GM12878 (cell line): ENCODE measurements at regions not wholly inside any gene's neighbourhood (a gene's known extent, or its start where the extent isn't known, plus 50 kb on each side); places are given as distances from the start of the nearest gene placed in this dataset.

Experiments
- ATAC-seq: fragments of 200-7000 bp; cut with Tn5 transposase; 3 replicates; pipeline ENCODE4 v1.9.1; 2020; ENCODE audit warnings: mild to moderate bottlenecking, moderate library complexity
- BruUV-seq: library from RNA; stranded (reverse); fragments of 400-500 nt; replicated peaks from 2 replicates; lab custom pipeline; 2021; lab: Mats Ljungman, UMichigan
- CTCF ChIA-PET: fragments of 300-600 bp; sonication (Branson Sonifier 250); formaldehyde crosslinking; extraction: SDS; loops from one replicate; lab custom pipeline; 2021; ENCODE audit warnings: inconsistent platforms; lab: Yijun Ruan, JAX
- POLR2A ChIA-PET: fragments of 350-600 bp; formaldehyde crosslinking; extraction: SDS; loops from one replicate; lab custom pipeline; 2021; ENCODE audit warnings: inconsistent platforms; lab: Charles Lee
- RAD21 ChIA-PET: fragments of 300-600 bp; sonication (Branson Sonifier 250); formaldehyde crosslinking; loops from one replicate; lab custom pipeline; 2023; ENCODE audit warnings: antibody characterized with exemption; ENCODE audit not compliant: unreplicated experiment; lab: Charles Lee
- SMC1A ChIA-PET: fragments of 300-600 bp; sonication (Branson Sonifier 250); formaldehyde crosslinking; loops from one replicate; lab custom pipeline; 2023; ENCODE audit not compliant: unreplicated experiment, uncharacterized antibody; lab: Charles Lee
- DNase-seq: peaks from one replicate; pipeline ENCODE4 v3.0.0-alpha.2; 2011; ENCODE audit warnings: low read depth, low spot score
- FAIRE-seq: peaks from 3 replicates; lab custom pipeline; 2011; peaks lifted over from hg19 to GRCh38; lab: Jason Lieb, UNC
- H2AFZ ChIP-seq: 2 replicates; pipeline ENCODE4 v1.6.0; 2011; ENCODE audit warnings: low read depth, low read length, control low read depth; ENCODE audit not compliant: control insufficient read depth
- H3K27ac ChIP-seq: 2 replicates; pipeline ENCODE4 v1.5.1; 2011; ENCODE audit warnings: control low read depth; ENCODE audit not compliant: control insufficient read depth, insufficient read depth
- H3K27me3 ChIP-seq, 2 experiments: replicated peaks in 1 of 2; 2 replicates each; pipeline versions ENCODE4 v1.6.0 to v1.6.1; 2011; ENCODE audit warnings: low read length in 1 of 2; ENCODE audit not compliant: control insufficient read depth in 2 of 2, insufficient read depth in 2 of 2
- H3K36me3 ChIP-seq, 2 experiments: 2 replicates each; pipeline ENCODE4 v1.5.1; 2011; ENCODE audit warnings: low read length in 1 of 2; ENCODE audit not compliant: control insufficient read depth in 2 of 2, insufficient read depth in 2 of 2
- H3K4me1 ChIP-seq: 2 replicates; pipeline ENCODE4 v1.6.1; 2011; ENCODE audit warnings: mild to moderate bottlenecking, low read length, moderate library complexity, mixed read lengths; ENCODE audit not compliant: control insufficient read depth, insufficient read depth
- H3K4me2 ChIP-seq: 2 replicates; pipeline ENCODE4 v1.6.0; 2011; ENCODE audit warnings: control low read depth; ENCODE audit not compliant: control insufficient read depth, insufficient read depth
- H3K4me3 ChIP-seq: fragments of 200-600 bp; sonication (generic); 2 replicates; pipeline ENCODE4 v1.5.1; 2016
- H3K79me2 ChIP-seq: 2 replicates; pipeline ENCODE4 v1.6.0; 2011; ENCODE audit warnings: low read length; ENCODE audit not compliant: control insufficient read depth, insufficient read depth
- H3K9ac ChIP-seq: 2 replicates; pipeline ENCODE4 v1.8.0; 2011; ENCODE audit warnings: low read length, control low read depth, mixed read lengths; ENCODE audit not compliant: control insufficient read depth, insufficient read depth
- H3K9me3 ChIP-seq: replicated peaks from 3 replicates; pipeline ENCODE4 v1.5.1; 2011; ENCODE audit warnings: mild to moderate bottlenecking, low read length; ENCODE audit not compliant: control insufficient read depth, insufficient read depth
- H4K20me1 ChIP-seq: 2 replicates; pipeline ENCODE4 v1.6.0; 2011; ENCODE audit not compliant: control insufficient read depth, insufficient read depth
- FOXM1 ChIP-seq: IDR thresholded peaks from 2 replicates; pipeline ENCODE4 v1.6.1; 2012; ENCODE audit warnings: low read depth, mild to moderate bottlenecking, inconsistent platforms, low read length, moderate library complexity
- KDM1A ChIP-seq: fragments of 200-600 bp; sonication (generic); IDR thresholded peaks from 2 replicates; pipeline ENCODE4 v1.6.1; 2016; ENCODE audit warnings: borderline replicate concordance
- NBN ChIP-seq: fragments of 450-650 bp; IDR thresholded peaks from 2 replicates; pipeline ENCODE4 v1.6.1; 2016
- POLR2A ChIP-seq: IDR thresholded peaks from 2 replicates; pipeline ENCODE4 v1.6.1; 2011; ENCODE audit warnings: low read depth, mild to moderate bottlenecking, low read length
- TCF12 ChIP-seq: IDR thresholded peaks from 2 replicates; pipeline ENCODE4 v1.6.1; 2011; ENCODE audit warnings: low read depth, mild to moderate bottlenecking, low read length
- TCF7 ChIP-seq: IDR thresholded peaks from 2 replicates; pipeline ENCODE4 v1.6.1; 2014; ENCODE audit warnings: antibody characterized with exemption, borderline replicate concordance
- WGBS: methylation state at CpG from one replicate; pipeline ENCODE4 v1.1.6; 2016; ENCODE audit warnings: low lambda C conversion rate; ENCODE audit not compliant: insufficient replicate concordance, insufficient coverage; ENCODE audit errors: missing lambda C conversion rate; 5-methylcytosine and 5-hydroxymethylcytosine counted together
- in situ Hi-C: fragments of 300-500 bp; cut with MboI; formaldehyde crosslinking; loops from 9 replicates; pipeline ENCODE4 v1.14.3; 2018; ENCODE audit warnings: mixed read lengths
- intact Hi-C: fragments of 100-400 bp; cut with micrococcal nuclease; formaldehyde crosslinking; loops from one replicate; pipeline ENCODE4 v1.14.2; 2022; ENCODE audit not compliant: unreplicated experiment
- TF ChIP-seq, protein P1 (sequence below): IDR thresholded peaks from 2 replicates; pipeline ENCODE4 v1.6.1; 2012; ENCODE audit warnings: mild to moderate bottlenecking, low read depth, low read length
- TF ChIP-seq, protein P2 (sequence below): IDR thresholded peaks from 2 replicates; pipeline ENCODE4 v1.6.1; 2011; ENCODE audit warnings: borderline replicate concordance, low read depth, mild to moderate bottlenecking, moderate library complexity, low read length; ENCODE audit not compliant: insufficient read depth, poor library complexity, severe bottlenecking
- TF ChIP-seq, protein P3 (sequence below): fragments of 450-650 bp; formaldehyde crosslinking; IDR thresholded peaks from 2 replicates; pipeline ENCODE4 v1.4.0; 2022; ENCODE audit warnings: mild to moderate bottlenecking, moderate library complexity
- TF ChIP-seq, protein P4 (sequence below): fragments of 450-650 bp; IDR thresholded peaks from 2 replicates; pipeline ENCODE4 v1.6.1; 2017; ENCODE audit warnings: mild to moderate bottlenecking, moderate library complexity

DNA sequence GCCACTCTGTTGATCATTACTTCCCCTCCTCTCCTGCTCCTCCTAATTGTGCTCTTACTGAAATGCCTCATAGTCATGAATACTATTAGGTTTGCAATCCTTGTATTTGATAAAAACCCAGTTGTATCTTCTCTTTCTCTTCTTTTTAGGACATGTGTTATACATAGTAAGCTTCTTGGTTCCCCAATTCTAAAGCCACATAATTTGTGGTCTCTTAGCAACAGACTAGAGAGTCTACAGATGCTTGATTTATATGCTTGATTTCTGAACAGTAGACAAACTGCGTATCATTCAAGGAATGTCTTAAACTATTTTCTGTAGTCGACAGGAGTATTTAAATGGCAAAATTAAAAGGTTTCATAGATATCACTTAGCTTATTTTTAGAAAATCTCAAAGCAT lies 1598.9 kb downstream of the PLA2G4A start (continued):
- TF ChIP-seq, protein P1, sequence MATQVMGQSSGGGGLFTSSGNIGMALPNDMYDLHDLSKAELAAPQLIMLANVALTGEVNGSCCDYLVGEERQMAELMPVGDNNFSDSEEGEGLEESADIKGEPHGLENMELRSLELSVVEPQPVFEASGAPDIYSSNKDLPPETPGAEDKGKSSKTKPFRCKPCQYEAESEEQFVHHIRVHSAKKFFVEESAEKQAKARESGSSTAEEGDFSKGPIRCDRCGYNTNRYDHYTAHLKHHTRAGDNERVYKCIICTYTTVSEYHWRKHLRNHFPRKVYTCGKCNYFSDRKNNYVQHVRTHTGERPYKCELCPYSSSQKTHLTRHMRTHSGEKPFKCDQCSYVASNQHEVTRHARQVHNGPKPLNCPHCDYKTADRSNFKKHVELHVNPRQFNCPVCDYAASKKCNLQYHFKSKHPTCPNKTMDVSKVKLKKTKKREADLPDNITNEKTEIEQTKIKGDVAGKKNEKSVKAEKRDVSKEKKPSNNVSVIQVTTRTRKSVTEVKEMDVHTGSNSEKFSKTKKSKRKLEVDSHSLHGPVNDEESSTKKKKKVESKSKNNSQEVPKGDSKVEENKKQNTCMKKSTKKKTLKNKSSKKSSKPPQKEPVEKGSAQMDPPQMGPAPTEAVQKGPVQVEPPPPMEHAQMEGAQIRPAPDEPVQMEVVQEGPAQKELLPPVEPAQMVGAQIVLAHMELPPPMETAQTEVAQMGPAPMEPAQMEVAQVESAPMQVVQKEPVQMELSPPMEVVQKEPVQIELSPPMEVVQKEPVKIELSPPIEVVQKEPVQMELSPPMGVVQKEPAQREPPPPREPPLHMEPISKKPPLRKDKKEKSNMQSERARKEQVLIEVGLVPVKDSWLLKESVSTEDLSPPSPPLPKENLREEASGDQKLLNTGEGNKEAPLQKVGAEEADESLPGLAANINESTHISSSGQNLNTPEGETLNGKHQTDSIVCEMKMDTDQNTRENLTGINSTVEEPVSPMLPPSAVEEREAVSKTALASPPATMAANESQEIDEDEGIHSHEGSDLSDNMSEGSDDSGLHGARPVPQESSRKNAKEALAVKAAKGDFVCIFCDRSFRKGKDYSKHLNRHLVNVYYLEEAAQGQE, result no peak

DNA sequence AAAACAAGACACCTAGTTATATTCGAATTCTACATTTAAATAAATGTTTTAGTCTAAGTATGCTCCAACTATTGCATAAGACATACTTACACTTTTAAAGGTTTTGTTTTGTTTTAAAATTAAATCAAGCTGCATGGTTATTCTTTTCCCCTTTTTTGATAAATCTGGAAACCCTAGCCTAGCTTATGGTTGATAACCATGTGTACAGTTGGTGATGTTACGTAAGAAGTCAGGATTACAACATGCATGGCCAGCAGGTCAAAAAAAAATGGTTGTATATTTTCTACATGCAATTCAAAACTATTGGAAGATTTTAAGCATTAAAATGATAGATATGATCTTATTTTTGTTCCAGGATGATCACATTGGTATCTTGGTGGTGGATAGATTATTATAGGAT lies 1600.6 kb downstream of the PLA2G4A start:
- WGBS, result 5% methylated on average over 2 of the region's 2 CpGs
- CTCF ChIA-PET, result interaction anchor here (0.8 kb wide), 1 partner anchor 11 kb away, joined by 3 read pairs; no protein-coding TSS in a partner anchor

More for the DNA sequence above, 1600.6 kb downstream of the PLA2G4A start:
- TF ChIP-seq, protein P2, sequence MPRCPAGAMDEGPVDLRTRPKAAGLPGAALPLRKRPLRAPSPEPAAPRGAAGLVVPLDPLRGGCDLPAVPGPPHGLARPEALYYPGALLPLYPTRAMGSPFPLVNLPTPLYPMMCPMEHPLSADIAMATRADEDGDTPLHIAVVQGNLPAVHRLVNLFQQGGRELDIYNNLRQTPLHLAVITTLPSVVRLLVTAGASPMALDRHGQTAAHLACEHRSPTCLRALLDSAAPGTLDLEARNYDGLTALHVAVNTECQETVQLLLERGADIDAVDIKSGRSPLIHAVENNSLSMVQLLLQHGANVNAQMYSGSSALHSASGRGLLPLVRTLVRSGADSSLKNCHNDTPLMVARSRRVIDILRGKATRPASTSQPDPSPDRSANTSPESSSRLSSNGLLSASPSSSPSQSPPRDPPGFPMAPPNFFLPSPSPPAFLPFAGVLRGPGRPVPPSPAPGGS, result no peak
- TF ChIP-seq, protein P3, sequence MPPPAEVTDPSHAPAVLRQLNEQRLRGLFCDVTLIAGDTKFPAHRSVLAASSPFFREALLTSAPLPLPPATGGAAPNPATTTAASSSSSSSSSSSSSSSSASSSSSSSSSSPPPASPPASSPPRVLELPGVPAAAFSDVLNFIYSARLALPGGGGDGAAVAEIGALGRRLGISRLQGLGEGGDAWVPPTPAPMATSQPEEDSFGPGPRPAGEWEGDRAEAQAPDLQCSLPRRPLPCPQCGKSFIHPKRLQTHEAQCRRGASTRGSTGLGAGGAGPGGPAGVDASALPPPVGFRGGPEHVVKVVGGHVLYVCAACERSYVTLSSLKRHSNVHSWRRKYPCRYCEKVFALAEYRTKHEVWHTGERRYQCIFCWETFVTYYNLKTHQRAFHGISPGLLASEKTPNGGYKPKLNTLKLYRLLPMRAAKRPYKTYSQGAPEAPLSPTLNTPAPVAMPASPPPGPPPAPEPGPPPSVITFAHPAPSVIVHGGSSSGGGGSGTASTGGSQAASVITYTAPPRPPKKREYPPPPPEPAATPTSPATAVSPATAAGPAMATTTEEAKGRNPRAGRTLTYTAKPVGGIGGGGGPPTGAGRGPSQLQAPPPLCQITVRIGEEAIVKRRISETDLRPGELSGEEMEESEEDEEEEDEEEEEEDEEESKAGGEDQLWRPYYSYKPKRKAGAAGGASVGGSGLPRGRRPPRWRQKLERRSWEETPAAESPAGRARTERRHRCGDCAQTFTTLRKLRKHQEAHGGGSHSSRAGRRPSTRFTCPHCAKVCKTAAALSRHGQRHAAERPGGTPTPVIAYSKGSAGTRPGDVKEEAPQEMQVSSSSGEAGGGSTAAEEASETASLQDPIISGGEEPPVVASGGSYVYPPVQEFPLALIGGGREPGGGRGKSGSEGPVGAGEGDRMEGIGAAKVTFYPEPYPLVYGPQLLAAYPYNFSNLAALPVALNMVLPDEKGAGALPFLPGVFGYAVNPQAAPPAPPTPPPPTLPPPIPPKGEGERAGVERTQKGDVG, result no peak
- TF ChIP-seq TCF12, result no peak
- no peak for TF ChIP-seq POLR2A
- TF ChIP-seq, protein P4, sequence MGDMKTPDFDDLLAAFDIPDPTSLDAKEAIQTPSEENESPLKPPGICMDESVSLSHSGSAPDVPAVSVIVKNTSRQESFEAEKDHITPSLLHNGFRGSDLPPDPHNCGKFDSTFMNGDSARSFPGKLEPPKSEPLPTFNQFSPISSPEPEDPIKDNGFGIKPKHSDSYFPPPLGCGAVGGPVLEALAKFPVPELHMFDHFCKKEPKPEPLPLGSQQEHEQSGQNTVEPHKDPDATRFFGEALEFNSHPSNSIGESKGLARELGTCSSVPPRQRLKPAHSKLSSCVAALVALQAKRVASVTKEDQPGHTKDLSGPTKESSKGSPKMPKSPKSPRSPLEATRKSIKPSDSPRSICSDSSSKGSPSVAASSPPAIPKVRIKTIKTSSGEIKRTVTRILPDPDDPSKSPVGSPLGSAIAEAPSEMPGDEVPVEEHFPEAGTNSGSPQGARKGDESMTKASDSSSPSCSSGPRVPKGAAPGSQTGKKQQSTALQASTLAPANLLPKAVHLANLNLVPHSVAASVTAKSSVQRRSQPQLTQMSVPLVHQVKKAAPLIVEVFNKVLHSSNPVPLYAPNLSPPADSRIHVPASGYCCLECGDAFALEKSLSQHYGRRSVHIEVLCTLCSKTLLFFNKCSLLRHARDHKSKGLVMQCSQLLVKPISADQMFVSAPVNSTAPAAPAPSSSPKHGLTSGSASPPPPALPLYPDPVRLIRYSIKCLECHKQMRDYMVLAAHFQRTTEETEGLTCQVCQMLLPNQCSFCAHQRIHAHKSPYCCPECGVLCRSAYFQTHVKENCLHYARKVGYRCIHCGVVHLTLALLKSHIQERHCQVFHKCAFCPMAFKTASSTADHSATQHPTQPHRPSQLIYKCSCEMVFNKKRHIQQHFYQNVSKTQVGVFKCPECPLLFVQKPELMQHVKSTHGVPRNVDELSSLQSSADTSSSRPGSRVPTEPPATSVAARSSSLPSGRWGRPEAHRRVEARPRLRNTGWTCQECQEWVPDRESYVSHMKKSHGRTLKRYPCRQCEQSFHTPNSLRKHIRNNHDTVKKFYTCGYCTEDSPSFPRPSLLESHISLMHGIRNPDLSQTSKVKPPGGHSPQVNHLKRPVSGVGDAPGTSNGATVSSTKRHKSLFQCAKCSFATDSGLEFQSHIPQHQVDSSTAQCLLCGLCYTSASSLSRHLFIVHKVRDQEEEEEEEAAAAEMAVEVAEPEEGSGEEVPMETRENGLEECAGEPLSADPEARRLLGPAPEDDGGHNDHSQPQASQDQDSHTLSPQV, result no peak
- TF ChIP-seq TCF7, result no peak
- TF ChIP-seq FOXM1, result no peak
- TF ChIP-seq NBN, result no peak
- no peak for TF ChIP-seq KDM1A
- no peaks in the 10 kb centered on the region for H4K20me1 ChIP-seq
- H3K9me3 ChIP-seq, result no peaks in the 10 kb centered on the region
- H3K4me2 ChIP-seq, result no peak overlapping the region
- SMC1A ChIA-PET, result no interaction called here
- H3K4me3 ChIP-seq, result no peak overlapping the region
- intact Hi-C loops, result no loop called here
- no peak overlapping the region for H3K9ac ChIP-seq
- no peak overlapping the region for H3K27ac ChIP-seq
- POLR2A ChIA-PET, result no interaction called here
- no peak for DNase-seq
- no peak for ATAC-seq
- no peaks in the 10 kb centered on the region for H3K4me1 ChIP-seq
- no peaks in the 10 kb centered on the region for H3K79me2 ChIP-seq
- in situ Hi-C loops, result no loop called here
- no peaks in the 10 kb centered on the region for H3K27me3 ChIP-seq
- no peak overlapping the region for H2AFZ ChIP-seq
- no TSS peak for BruUV-seq
- RAD21 ChIA-PET, result no interaction called here
- no peaks in the 10 kb centered on the region for H3K36me3 ChIP-seq
- no peak for FAIRE-seq
